ENCODE measurements at regions not wholly inside any gene's neighbourhood (a gene's known extent, or its start where the extent isn't known, plus 50 kb on each side); places are given as distances from the start of the nearest gene placed in this dataset.

DNA sequence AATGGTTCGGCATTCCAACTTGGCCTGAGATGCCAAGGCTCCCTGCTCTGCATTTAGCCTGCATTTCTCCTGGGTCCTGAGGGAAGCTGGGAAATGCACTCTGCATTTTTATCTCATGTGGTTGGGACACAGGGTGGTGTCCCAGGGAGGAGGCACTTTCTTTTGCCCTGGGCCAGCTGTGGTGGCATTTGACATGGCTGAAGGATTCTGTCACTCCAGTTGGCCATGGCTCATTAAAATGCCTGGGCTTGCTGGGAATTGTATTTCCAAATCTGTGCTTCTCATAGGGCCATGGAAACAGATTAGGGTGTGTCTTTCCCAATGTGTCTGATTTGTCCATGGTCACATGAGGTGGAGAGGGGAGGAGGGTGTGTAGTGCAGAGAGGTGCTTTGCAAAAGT, 128.3 kb upstream of the RGMA start:
- no peak for DNase-seq

DNA sequence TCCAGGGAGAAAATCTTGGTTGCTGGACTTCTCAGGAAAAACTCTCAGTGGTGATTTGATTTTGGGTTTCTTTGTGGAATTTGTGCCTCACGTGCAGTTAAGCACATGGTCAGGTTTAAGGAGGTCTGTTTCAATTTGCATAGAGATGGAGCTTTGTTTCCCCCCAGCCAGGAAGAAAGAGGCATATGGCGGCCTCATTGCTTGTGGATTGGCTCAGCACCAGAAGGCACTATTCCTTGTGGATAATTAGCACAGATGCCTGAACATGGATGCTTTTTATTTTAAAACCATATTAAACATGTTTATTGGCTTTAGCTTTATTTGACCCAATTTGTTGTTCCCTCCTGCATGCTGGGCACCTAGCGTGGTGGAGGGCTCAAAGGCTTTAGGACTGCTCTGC, 125.1 kb upstream of the RGMA start:
- DNase-seq: no peak

DNA sequence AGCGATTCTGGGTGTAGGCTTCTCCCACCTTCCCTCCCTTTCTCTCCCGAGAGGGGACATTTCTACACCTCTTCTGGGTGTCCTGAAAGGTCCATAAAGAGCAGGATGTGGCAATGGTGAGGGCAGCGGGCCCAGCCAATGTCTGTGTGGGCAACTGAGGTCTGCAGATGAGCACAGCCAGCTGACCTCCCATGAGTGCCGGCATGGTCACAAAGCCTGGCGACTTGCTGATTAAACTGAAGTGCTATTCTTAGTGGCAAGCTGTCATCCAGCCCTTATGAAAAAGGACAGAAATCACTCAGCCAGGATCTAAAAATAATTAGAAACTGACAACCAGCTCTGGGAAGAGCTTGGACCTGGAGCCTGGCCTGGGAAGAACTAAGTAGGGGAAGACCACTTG, 124.3 kb upstream of the RGMA start:
- no peak for DNase-seq

DNA sequence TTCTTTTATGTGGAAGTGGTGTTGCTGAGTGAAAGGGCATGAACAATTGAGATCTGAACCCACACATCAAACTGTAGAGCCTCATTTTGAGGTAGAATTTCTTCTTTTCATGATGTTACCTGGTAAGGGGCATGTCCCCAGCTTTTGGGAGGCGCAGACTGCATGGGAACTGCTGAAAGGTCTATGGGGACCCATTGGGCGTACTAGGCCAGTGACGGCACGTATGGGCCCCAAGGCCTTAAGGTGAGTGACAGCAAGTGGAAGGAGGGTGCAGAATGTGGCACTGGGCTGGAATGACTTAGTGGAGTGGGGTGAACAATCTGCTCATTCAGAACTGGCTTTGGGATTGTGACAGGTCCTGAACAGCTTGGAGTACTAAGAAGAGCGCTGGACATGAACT, 123.6 kb upstream of the RGMA start:
- no peak for DNase-seq

DNA sequence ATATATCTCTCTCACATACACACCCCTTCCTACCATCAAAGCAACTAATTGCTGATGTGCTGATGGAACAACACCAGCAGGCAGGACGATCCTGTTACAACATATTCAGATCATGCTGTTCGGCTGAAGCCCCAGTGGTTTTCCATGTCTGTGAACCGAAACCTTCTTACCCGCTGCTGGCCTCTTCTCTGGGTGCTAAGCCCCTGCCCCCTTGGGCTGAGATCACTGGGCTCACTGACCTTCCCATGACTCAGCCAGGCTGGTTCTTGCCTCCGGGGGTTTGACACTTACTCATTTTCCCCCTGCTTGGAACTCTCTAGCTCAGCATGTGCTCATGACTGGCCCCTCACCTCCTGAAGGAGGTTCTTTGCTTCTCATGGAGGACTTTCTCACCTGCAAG, 122.0 kb upstream of the RGMA start:
- DNase-seq: no peak

DNA sequence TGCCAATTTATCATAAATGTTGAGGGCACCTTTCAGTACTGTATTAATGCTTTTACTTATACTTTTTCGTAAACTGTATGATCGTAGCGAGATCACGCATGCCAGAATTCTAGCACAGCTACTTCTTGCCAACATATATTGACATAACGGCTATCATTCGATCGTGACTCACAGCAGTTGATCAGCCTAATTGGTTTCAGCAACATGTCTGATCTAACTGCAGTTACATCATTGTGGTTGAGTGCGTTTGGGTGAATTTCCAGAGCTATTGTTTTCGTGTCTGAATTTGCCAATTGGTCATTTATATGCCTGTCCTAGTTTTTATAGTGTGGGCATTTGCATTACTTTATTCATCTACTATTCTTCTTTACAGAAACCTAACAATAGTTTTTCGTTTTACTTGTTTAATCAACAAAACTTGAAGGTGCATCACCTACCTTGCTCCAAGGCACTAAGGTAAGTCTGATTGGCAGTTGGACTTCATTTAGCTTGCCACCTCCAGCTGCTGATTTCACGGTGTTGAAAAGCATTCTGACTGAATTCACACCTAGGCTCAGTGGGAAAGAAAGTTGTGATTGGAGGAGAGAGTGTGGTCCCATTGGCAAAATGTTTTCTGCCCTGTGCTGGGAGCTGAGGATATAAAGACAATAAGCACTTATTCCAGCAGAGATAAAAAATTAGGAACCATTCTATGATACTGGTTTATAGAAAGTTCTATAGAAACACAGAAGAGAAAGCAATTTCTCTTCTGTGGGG, 120.9 kb upstream of the RGMA start:
- DNase-seq: no peak

DNA sequence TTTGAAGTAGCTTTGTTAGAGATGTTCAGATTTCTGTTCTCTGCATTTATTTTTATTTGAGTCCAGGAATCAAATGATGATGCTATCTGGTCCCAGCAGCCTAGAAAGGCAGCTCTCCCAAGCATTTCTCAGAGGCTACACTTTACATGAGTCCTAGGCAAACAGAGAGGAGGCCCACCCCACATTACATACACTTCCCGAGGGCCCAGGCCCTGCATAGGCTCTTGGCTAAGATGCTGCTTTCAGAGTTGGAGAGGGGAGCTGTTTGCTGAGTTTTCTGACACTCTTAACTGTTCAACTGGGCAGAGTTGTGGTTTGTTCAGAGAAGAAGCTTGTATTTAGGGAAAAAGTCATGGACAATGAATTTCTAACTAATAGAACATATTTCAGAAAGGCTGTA, 117.9 kb upstream of the RGMA start:
- DNase-seq: no peak

DNA sequence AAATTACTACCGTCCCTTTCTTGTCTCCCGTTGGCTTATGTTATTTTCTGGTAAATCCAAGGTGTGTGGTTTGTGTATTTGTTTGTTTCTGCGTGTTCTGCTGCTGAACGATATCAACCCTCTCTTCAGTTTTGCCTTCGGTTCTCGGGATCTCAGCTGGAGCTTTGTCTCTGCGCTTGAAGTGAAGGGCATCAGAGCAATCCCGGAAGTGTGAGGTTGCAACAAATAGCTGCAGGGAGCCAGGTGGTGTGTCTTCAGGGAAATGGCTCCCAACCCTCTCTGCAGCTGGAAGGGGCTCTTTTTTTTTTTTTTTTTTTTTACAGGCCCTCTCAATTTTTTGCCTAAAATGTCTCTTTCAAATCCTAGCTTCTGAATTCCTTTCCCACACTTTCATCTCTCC, 116.4 kb upstream of the RGMA start:
- no peak for DNase-seq

DNA sequence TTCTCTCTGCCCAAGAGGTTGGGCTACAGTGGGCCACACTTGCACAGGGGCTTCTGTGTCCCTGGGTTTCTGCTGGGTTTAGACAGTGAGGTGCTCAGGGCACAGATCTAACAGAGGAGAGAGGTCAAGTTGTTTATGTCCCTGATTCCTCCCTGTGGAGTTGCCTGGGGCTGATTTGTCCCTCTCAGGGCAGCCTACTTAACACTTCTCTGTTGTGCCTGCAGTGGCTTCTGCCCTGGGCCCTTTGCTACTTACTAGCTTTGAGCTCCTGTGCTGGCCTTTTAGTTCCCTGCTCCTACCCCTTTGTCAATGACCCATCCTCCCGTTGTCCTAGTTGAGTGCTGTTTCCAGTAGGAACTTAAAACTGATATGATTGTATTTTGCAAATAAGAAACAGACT, 114.0 kb upstream of the RGMA start:
- no peak for DNase-seq

DNA sequence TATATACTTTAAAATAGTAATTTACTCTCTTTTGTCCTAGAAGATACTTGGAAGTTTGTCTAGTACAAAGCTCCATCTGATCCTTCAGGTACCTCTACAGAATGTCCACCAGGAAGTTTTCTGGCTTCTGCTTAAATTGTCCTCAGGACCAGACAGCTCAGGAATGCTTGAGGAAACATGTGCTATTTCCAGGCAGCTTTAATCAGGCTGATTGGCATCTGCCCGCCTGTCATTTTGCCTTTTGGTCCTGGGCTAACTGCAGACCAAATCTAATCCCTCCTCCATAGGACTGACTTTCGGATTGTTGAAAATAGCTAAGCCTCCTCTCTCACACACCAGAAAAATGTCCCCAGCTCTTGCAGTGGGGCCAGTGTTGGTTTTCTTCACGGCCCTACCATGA, 113.4 kb upstream of the RGMA start:
- DNase-seq: no peak

DNA sequence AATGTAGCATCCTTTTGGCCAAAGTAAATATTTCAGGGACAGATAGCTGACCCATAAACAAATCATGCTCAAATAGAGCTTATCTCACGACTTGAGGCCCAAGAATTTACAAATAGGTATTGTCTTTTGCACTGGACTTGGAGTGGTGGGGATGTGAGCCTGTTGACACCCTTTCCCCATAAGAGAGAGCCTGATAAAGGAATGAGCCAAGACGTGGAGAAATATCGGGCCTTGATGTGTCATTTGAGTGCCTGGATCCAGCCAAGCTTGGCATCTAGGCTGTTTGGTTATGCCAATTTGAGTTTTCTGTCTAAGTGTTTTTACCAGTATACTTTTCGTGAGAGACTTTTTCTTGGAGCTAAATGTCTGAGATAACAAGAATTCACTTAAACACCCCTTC, 112.9 kb upstream of the RGMA start:
- no peak for DNase-seq

DNA sequence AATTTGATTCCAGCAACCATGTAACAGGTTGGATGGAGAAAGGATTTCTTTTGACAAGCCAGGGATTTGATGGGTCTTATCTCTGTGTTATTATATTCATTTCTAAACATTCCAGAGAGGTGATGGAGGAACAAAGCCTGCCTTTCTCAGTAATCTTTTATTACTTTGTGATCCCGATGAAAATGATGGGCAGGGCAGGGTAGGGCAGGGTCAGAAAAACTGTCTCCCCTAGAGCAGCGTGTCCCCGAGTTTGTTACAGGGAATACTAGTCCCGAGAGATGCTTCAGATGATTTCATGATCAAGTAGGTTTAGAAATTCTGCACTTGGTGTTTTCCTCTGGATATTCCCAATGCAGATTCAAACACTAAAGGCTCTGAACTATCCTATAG, 111.8 kb upstream of the RGMA start:
- DNase-seq: no peak

DNA sequence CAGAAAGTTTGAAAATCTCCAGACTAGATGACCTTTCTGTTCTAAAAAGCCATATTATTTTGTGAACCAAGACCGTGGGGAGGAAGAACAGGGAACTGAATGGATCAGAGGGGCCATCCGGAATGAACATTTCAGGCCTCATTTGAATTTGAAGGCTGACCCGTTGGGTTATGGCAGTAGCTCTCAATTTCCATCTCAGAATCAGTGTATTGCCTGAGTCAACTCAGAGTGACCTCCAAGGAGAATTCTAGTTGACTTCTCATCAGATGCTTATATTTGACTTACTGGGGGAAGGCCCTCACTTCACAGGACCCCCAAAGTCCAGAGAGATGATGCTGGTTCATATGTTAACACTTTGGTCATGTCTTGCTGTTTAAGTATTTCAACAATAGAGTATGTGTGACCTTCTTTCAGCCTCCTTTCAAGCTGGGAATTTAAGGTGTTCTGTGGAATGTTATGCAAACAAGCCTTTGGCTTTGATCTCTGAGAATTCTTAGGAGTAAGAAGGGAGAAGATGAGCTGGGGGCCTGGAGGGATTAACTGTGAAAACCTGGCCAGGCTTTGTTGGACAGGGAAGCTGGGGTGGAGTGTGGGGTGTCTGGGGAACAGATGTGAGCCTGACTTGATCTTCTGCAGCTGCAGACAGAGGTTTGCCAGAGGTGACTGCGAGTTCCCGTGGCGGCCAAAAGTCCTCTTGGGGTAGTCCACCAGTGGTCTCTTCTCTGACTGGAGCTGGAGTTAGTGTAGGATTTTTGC, 111.2 kb upstream of the RGMA start:
- no peak for DNase-seq

DNA sequence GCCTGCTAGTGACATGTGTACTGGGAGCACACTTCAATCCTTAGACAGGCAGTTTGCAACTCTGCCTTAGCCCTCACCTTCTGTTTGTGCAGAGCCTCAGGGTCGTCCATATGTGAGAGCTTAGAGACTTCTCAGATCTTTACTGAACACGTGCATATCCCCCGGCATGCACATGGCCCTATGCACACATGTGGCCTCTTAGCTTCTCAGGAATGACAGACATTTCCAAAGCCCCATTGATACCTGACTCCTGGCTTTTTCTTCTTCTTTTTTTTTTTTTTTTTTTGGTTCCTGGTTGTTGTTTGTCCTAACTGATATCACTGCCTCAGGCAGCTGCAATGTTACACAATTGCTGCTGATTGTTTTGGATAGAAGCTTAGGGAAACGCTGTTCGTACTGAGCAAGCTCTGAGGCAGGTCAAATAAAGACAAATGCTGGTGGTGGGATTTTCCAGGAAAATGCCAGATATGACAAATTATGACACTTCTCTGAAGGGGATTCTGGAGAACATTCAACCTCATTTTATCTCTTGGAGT, 107.2 kb upstream of the RGMA start:
- DNase-seq: no peak

DNA sequence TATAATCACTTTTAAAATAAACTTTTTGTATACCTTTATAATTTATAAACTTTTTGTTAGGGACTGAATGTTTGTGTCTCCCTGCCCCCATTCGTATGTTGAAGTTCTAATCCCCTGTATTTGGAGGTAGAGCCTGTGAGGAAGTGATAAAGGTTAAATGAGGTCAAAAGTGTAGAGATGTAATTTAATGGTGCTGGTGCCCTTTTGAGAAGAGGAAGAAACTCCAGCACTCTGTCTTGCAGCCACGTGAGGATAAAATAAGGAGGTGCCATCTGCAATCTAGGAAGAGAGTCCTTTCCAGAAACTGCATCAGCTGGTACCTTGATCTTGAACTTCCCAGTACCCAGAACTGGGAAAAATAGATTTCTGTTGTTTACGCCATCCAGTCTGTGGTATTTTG, 106.1 kb upstream of the RGMA start:
- DNase-seq: no peak

DNA sequence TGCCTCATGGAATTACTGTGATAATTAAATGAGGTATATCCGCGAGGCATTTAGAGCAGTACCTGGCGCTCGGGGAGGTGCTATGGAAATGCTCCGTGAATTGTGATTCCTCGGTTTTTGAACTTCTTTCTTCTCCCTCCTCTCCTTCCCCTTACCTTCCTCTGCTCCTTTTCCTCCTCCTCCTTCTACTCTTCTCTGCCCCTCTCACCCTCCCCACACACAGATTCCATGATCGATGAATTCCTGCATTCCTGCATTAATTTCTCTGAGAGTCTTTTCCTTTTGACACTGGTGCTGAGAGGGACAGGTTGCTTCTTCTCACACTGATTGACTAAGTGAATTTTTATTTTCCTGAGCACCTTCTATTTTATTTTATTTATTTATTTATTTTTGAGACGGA, 101.2 kb upstream of the RGMA start:
- no peak for DNase-seq

DNA sequence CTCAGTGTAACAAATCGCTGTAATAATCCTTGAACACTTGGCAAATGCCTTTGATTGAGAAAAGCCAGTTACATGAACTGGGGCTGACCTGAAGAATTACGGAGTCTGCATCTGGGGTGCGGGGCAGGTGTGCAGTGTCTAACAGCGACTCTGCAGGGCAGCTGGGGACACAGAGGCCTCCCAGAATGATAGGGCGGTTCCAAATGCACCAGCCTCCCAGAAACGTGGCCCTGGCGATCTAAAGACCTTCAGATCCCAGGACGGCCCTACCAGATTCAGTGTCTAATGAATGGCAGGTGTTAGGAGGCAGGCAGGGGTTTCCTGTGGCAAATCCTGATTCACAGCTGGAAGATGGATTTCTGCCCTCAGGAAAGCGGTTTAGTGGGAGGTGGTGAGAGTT, 100.5 kb upstream of the RGMA start:
- no peak for DNase-seq

DNA sequence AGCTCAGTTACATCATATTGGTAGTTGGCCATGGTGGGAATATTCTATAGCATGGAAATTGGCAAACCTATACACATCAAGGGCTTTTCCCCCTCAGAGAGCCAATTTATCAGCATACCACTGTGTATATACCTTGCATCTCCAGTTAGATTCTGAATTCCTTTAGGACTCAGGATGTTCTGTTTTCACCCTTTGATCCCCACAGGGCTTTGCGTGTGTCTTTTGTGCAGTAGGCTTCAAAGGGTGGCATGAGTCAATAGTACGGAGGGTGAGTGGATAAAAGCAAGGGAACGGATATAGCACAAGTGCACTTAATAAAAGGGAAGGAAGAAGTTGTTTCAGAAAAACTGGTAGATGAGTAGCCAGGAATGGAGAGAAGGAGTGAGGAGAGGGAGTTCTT, 99.2 kb upstream of the RGMA start:
- DNase-seq: no peak

DNA sequence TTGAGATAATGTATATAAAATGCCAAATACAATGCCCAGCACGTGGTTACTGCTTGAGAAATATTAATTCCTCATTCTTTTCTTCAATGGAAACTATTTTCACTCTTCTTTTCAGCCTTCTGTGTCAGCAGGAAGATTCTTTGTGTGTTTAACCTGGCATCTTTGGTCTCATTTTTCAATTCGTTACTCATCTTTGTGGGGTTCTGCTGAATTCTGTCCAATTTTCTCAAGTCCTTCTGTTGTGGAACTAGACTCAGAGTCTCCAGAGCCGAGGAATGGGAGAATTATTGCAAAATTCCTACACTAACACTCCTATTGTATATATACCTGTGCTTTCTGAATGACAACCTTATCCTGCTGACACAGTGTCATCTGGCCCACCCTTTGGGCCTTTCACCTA, 96.8 kb upstream of the RGMA start:
- no peak for DNase-seq

DNA sequence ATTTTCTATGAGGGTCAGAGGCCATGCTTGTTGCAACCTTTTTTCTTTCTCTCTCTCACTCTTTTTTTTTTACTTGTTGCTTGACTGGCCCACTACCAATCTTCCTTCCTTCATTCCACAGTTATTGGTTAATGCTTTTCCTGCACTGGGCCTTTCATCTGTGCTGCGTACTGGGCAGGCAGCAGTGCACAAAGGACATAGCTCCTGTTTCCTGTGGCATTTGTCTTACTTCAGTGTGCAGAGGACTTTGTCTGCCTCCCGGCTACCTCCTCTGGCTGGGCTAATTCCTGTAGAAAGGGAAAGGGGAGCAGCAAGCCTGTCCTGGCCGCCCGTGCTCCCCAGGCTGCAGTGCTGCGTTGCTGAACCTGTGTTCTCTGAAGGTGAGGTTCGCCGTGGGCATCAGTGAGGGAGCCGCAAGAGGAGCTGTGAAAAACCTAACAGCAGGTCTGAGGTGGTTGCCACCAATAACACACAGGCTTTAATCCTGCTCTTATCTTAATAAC, 93.7 kb upstream of the RGMA start:
- no peak for DNase-seq

DNA sequence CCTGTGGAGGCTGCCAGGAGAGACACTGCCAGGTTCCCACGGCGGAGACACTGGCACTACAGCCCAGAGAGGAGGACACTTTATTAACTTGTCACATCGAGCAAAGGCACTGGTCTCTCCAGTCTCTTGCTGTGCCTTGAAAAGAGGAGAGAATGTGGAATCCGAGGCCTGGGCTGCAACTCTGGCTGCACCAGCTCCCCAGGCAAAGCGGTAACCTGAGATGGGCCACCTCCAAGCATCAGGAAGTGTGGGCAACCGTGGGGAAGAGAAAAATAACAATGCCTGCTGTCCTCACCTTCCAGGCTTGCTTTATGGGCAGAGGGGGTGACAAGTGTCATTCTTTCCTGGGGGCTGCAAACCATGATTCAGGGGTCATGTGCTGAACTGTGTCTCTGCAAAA, 91.6 kb upstream of the RGMA start:
- DNase-seq: no peak

DNA sequence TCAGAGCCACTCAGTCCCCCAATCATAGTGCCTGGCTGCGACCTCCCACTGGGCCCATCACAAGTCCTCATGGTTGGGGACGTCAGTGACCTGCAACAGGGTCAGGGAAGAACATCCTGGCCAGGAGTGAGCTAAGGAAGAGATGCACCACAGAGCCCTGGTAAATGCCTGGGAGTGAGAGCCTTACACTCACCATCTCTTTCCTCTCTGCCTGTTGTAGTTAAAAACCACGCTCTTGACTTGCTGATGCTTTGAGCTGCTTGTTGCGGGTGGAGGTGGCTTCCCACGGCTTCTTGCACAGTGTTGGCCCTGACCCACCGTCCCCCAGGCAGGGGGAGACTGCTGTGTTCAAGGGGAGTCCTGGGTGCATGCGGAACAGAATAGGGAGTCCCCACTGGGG, 91.1 kb upstream of the RGMA start:
- DNase-seq: no peak

DNA sequence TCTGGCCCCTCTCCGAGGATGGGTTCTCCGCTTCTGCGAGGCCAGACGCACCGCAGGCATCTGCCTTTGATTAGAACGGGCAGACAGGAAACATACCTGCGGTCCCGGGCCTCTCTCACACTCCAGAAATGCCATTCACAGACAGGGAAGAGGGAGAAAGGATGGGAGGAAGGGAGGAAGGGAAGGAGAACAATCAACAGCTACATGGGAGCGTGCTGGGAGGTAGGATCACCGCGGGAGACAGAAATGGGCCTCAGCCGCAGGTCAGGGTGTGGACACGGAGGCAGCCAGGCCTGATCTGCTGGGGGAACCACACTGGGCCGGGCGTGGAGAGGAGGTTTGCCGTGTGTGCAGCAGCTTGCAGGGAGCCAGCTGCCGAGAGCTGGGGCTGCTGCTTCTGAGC, 90.7 kb upstream of the RGMA start:
- DNase-seq: no peak

DNA sequence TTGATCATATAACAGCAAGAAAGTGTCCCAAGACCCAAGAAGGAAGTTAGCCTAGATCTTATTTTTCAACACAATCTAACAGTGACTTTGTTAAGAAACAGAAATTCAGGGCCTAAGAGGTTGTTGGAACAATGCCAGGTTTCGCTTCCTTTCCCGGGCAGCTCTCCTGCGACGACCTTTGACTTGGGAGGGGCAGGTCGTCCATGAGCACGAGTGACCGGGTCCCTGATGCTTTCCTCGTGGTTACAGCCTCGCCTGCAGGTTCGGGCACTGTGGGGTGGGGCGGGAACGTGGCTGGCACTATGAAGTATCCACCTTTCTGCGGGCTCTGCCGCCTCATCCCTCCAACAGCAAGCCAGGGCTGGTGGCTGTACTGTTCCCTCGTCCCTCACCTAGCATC, 90.1 kb upstream of the RGMA start:
- no peak for DNase-seq

DNA sequence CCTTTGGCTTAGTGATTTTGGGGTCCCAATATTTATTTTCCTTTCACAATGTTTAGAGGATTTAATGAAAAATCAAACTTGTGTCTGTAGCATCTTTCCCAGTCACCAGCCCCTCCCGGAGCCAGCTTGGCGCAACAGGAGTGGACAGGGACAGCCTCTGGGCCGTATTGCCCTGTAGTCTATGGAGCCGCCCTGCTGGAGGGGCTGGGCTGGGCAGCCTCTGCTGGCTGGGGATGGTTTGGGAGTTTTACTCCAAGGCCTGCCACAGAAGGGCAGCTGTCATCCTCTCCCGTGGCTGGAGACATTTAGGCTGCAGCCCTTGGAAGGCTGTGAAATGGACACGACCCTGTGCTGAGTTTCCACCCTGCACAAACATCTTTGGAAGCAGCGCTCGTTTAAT, 89.4 kb upstream of the RGMA start:
- DNase-seq: no peak
